ENCODE measurements at regions not wholly inside any gene's neighbourhood (a gene's known extent, or its start where the extent isn't known, plus 50 kb on each side); places are given as distances from the start of the nearest gene placed in this dataset.
A peak's percentile ranks its signal among the peaks of the same experiment; 100 is the strongest.

- FAIRE-seq (no peak), DNase-seq (ENCODE audit: low spot score) (no peak)
These were observed 348.7 kb downstream of the SMOC2 start for GRCh38 chr6:168789699-168790098.

- FAIRE-seq (no peak), DNase-seq (ENCODE audit: low spot score) (no peak)
These were observed 344.9 kb downstream of the SMOC2 start for GRCh38 chr6:168785720-168786511.

GRCh38 chr6:168784426-168784825 is 343.4 kb downstream of the SMOC2 start:
- DNase-seq (ENCODE audit: low spot score) (no peak), FAIRE-seq (no peak)

GRCh38 chr6:168783720-168784119 is 342.7 kb downstream of the SMOC2 start:
- DNase-seq (ENCODE audit: low spot score) (no peak), FAIRE-seq (no peak)

DNA sequence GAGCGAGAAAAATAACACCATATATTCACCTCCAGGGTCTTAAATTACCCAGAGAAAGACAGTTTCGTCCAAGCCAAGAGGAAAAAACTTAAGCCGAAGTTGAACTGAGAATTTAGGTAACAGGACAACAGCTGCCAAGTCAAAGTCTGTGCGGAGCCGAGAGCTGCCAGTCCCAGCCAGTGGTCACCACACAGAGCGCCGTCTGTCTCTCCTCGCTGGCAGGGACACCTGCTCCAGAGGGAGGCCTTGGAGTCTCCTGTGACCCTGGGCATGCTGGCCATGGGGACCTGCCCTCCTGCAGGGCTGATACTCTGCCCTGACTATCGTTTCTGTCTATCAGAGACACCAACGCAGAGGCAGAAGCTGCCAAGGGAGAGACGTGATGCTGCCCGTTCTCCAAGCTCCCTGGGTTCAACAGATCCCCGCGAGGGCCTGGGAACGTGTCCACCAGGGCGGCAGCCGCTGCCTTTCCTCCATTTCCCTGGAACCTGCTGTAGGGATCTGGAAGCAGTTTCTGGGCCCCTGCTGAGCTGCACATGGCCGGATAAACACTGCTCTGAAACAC is 341.3 kb downstream of the SMOC2 start:
- DNase-seq (ENCODE audit: low spot score): no peak

DNA sequence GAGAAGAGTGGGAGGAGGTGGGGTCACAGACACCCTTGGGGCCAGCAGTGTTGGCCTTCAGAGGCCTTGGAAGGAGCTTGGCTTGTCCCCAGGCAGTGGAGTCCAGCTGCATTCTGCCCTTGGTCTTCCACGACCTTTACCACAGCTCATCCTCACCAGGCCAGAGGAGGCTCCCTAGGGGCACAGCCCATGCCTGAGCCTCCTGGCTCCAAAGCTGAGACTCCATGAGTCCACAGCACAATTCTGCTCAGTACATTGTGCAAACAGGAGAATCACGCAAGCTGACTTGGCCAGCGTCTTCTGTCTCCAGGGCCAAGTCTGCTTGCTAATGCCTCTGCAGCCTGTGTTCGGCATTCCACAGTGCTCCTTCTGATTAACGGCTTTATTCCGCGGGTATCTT is 337.2 kb downstream of the SMOC2 start:
- DNase-seq (ENCODE audit: low spot score) (no peak), FAIRE-seq (no peak)

More for the DNA sequence above, 341.3 kb downstream of the SMOC2 start:
- no peak for FAIRE-seq

DNA sequence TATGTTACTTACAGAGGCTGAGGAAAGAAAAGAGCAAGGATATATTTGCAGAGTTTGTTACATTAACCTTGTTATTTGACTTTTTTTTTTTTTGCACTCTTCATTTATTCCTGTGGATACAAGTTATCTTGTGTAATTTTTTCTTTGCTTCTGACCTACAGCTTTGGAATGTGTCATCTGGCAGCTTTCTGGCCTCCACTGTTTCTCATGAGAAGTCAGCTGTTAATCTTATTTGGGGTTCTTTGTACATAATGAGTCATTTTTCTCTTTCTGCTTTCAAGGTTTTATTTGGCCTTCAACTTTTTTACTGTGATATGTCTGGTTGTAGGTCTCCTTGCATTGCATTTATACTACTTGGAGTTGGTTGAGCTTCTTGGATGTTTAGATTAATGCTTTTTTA is 333.4 kb downstream of the SMOC2 start:
- FAIRE-seq (no peak), DNase-seq (ENCODE audit: low spot score) (no peak)

GRCh38 chr6:168773788-168774187 is 332.8 kb downstream of the SMOC2 start:
- no peak for DNase-seq (ENCODE audit: low spot score)
- no peak for FAIRE-seq

DNA sequence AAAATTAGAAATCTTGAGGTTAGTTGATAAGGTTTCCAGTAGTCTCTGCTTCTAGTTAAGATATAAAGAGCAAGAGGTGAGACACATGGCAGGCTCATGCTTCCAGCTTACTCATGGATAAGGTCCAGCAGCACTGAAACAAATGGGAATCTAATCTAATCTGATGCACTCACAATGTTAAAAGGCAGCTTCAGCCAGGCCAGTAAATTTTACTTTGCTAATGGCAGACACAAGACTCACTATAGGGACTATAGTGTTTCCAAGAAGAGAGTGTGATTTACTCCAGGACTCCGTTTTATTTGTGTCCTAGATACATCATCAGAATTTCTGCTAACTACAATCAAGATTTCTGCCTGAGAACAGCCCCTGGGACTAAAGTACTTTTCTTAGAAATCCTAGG is 324.8 kb downstream of the SMOC2 start:
- FAIRE-seq: no peak
- DNase-seq (ENCODE audit: low spot score): no peak

- DNase-seq (ENCODE audit: low spot score) (no peak), FAIRE-seq (no peak)
These were observed 315.1 kb downstream of the SMOC2 start for GRCh38 chr6:168756009-168756634.

DNA sequence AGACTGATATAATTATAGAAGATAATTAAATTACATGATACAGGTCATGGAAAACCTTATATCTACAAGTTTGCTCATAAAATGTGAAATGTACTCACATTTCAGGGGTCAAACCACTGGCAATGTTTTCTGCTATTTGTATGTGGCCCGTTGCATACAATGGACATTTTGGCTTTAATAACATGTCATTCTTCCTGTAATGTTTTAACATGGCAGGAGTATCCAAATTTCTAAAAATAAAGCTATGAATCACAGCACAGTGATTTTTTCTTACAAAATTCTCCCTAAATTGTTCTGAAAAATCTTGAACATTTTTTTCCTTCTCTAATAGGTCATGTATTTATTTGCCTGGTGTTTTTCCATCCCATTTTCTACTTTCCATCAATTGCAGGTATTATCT is 305.7 kb downstream of the SMOC2 start:
- DNase-seq (ENCODE audit: low spot score) (no peak), FAIRE-seq (no peak)

DNA sequence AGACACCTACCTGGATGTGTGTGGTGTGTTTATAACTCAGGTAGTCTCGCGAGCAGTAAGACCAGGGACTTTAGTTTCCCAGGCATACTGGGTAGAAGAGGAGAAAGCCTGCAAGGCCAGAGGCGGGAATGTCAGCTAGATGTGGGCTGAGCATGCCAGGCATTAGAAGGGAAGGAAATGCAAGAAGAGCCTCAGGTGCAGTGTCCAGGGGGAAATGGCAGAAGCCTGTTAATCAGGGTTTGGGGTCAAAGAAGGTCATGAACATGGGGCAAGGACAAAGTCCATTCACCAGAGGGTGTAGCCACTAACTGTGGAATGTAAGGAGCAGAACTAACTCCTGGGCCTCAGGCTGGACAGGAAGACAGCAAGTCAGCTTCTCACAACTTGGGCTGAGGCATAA is 305.0 kb downstream of the SMOC2 start:
- FAIRE-seq: no peak
- DNase-seq (ENCODE audit: low spot score): no peak

- FAIRE-seq (no peak), DNase-seq (ENCODE audit: low spot score) (no peak)
These were observed 303.9 kb downstream of the SMOC2 start for GRCh38 chr6:168744861-168745260.

DNA sequence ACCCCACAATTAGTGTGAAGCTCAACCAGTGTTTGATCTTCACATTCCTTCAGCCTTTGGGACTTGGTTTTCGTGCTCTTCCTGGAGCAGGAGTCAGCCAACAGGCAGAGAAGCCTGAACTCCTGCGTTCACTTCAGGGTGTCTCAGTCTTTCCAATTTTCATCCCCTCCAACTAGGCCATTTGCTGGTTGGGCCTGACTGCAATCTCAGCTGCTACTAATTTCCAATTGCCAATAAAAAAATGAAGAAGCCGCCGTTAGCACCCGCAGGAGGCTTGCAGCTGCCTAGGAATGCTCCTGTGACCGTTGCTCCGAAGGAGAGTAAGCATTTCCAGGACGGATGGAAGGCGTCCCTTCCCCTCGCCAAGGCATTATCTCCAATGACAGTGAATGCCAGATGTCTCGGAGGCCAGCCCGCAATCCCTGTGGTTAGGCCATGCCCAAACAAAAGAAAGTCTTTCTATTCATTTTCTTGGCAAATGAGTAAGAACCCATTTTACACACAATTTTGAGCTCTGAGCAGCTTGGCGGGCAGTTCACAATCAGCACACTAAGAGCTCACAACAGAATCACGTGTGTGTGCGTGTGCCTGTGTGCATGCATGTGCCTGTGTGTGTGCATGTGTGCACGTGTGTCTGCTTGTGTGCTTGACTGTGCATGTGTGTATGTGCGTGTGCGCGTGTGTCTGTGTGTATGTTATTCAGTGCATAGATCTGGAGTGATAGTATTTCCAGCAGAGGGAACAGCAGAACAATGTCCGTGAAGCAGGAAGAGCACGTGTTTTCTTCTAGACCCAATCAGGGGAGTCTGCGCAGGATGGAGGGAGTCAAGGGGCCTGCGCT is 301.2 kb downstream of the SMOC2 start:
- DNase-seq (ENCODE audit: low spot score) (no peak), FAIRE-seq (no peak)

DNA sequence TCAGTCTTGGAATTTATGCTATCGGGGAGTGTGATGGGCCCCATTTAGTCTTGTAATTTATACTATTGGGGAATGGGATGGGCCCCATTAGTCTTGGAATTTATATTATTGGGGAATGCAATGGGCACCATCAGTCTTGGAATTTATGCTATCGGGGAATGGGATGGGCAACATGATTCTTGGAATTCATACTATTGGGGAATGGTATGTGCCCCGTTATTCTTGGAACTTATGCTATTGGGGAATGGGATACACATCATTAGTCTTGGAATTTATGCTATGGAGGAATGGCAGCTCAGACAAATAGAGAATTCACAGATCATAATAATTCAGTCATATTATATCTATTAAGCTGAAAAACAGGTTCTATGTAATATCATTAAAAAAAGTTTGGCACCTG is 300.3 kb downstream of the SMOC2 start:
- DNase-seq (ENCODE audit: low spot score) (no peak), FAIRE-seq (no peak)

DNA sequence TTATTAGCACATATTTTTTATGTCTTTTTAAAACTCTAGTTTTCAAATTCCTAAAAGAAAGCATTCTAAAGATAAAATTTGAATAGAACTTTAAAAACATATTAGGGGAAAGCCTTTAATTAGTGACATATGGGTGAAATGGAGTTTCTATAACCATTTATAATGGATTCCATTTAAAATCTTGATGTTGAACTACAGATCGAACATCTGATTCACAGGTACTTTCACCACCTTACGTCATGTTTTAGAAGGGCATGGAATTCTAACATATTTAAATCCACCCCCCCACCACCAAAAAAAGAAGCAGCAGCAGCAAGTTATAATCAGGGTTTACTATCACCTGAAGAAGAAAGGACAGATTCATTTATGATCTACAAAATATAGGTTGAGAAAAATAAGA is 298.4 kb downstream of the SMOC2 start:
- DNase-seq (ENCODE audit: low spot score) (no peak), FAIRE-seq (no peak)

DNA sequence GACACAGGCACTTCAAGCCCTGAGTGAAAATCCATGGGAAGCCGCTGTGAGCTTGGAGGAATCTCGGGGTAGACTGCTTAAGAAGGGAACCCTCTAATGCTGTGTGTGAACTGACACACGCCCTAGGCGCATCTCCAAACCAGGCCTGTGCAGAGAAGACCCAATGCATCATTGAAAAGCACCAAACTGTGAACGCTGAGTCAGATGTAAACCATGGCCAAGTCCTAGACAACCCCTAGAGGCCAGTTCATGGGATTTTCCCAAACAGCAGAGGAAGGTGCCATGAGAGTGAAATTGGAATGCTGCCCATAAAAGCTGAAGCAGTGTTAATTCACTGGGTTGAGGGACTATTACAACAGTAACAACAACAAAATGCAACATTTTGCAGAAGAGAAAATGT is 296.5 kb downstream of the SMOC2 start:
- FAIRE-seq: peak; percentile 8
- peak; percentile 29 for DNase-seq (ENCODE audit: low spot score)

DNA sequence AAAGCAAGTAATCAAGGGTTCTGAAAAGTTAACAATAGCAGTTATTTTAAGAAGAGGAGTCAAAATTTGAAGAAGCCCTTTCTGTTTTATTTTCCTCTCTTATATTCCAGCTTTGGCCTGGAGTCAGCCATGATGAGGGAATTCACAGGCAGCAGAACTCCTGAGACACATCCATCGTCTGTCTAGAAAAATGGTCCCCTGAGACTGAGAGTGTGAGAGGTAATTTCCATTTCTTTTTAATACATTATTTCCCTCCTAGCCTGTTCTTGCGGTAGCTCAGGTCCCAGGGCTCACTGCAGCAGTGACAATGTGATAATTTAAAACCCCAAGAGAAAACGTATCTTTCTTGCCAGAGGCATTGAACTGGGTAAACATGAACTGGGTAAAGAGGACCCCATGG is 296.0 kb downstream of the SMOC2 start:
- FAIRE-seq: no peak
- no peak for DNase-seq (ENCODE audit: low spot score)

DNA sequence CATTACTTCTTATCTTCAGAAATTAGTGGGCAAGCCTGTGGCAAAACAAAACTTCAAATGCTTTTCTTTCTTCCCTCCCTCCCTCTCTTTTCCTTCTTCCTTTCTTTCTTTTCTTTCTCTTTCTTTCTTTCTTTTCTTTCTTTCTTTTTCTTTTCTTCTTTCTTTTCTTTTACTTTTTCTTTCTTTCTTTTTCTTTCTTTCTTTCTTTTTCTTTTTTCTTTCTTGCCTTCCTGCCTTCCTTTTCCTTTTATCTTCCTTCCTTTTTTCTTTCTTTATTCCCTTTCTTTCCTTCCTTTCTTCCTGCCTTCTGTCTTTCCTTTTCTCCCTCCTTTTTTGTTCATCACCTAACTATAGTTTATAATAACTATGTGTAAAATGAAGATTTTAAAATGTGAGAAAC is 295.1 kb downstream of the SMOC2 start:
- FAIRE-seq: no peak
- DNase-seq (ENCODE audit: low spot score): no peak

DNA sequence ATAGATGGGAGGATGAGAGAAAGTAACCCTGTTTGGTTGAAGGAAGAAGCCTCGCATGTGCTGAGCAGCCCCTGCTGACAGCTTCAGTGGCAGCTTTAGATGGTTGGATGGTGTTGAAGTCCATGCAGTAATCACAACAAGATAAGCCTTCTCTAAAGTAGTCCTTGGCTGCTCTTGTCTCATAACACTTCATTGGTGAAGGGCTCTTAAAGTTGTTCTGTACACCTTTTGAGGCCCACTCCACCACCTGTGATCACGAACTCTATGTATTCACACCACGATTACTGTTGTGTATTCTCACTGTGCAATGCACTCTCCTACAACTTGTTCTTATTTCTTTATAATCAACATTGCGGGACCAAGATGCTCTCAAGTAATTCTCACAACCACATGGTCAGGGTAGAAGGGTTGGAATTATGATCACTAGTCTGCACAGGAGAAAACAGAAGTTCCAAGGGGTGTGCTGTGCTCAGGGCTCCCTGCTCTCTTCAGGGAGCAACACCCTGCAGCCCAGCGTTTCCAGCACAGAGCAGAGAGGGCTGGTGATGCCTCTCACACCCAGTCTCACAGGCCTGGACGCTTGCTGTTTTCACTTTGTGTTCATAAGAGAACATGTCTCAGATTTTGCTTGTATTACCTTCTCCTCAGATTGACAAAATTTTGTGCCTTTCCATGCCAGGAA is 294.4 kb downstream of the SMOC2 start:
- FAIRE-seq: no peak
- DNase-seq (ENCODE audit: low spot score): no peak

- DNase-seq (ENCODE audit: low spot score) (no peak), FAIRE-seq (no peak)
These were observed 293.5 kb downstream of the SMOC2 start for GRCh38 chr6:168734523-168734922.

All from RCC 7860 (cell line).